ENCODE measurements at regions not wholly inside any gene's neighbourhood (a gene's known extent, or its start where the extent isn't known, plus 50 kb on each side); places are given as distances from the start of the nearest gene placed in this dataset.

DNA sequence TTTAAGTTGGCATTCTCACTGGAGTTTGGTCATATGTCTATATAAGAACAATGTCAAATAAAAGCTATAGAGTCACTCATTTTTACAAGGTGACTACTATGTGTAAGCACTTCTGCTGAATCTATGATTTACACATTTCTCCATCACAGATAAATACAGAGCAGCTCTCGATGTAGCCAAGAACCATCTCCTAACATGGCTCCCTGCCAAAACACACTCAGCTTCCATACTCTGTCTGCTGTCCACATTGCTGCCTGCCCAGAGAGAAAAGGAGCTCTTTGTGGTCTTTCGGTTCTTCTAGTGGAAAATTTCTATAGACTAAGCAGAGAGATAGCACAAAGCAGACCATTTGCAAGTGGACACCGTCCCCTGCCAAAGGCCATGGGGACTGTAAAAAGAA, 190.9 kb upstream of the KLF12 start:
- Mint-ChIP-seq H3K27ac (no peak overlapping the region), H3K36me3 (no peaks in the 10 kb centered on the region), H3K9me3 (peaks cover 12% of the 10 kb centered on the region), H3K4me3 (no peak overlapping the region), H3K4me1 (peaks cover 3% of the 10 kb centered on the region; the same call in 1 of the 2 replicates), H3K27me3 (ENCODE audit: low read depth) (no peaks in the 10 kb centered on the region)
- POLR2A ChIA-PET = no interaction called here
- ATAC-seq (no peak), DNase-seq (ENCODE audit: low spot score) (no peak)
- TF ChIP-seq RORB (CRISPR knock-in tag; IDR thresholded peaks at IDR 0.05) = no peak
- CTCF ChIA-PET = no interaction called here

DNA sequence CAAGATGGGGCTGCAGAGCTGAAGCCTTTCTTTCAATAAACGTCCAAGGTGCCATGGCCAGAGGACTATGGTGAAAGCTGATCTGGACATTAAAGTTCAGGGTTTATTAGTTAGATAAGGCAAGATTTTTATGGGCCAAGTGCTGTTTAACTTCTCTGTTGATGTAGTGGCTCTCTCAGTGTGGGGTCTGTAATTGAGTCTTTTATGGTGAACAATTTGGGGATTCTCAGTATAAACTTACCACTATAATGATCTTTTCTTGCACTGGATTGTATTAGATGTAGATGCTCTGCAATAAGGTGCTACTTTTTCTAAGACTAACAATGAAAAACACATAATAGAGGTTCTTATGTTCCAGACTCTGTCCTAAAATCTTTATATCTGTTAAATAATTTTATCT, 190.1 kb upstream of the KLF12 start:
- no peak overlapping the region for H3K27ac Mint-ChIP-seq
- H3K4me3 Mint-ChIP-seq = no peak overlapping the region
- H3K27me3 Mint-ChIP-seq (ENCODE audit: low read depth) = no peaks in the 10 kb centered on the region
- H3K9me3 Mint-ChIP-seq = peaks cover 12% of the 10 kb centered on the region
- ChIA-PET POLR2A (no interaction called here), CTCF (no interaction called here)
- H3K4me1 Mint-ChIP-seq = peaks cover 3% of the 10 kb centered on the region; the same call in 1 of the 2 replicates
- no peak for DNase-seq (ENCODE audit: low spot score)
- TF ChIP-seq, protein P1, sequence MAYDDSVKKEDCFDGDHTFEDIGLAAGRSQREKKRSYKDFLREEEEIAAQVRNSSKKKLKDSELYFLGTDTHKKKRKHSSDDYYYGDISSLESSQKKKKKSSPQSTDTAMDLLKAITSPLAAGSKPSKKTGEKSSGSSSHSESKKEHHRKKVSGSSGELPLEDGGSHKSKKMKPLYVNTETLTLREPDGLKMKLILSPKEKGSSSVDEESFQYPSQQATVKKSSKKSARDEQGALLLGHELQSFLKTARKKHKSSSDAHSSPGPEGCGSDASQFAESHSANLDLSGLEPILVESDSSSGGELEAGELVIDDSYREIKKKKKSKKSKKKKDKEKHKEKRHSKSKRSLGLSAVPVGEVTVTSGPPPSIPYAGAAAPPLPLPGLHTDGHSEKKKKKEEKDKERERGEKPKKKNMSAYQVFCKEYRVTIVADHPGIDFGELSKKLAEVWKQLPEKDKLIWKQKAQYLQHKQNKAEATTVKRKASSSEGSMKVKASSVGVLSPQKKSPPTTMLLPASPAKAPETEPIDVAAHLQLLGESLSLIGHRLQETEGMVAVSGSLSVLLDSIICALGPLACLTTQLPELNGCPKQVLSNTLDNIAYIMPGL (CRISPR knock-in tag; IDR thresholded peaks at IDR 0.05) = no peak
- TF ChIP-seq GABPB1 (CRISPR knock-in tag; IDR thresholded peaks at IDR 0.05) (no peak), JUN (CRISPR knock-in tag; IDR thresholded peaks at IDR 0.05) (no peak), CREM (CRISPR knock-in tag; IDR thresholded peaks at IDR 0.05) (no peak), EMX1 (CRISPR knock-in tag; IDR thresholded peaks at IDR 0.05) (no peak), TEAD1 (CRISPR knock-in tag; IDR thresholded peaks at IDR 0.05) (no peak), HMGA2 (CRISPR knock-in tag; IDR thresholded peaks at IDR 0.05) (no peak), ZNF423 (CRISPR knock-in tag; IDR thresholded peaks at IDR 0.05) (no peak), ESRRA (CRISPR knock-in tag; IDR thresholded peaks at IDR 0.05; ENCODE audit: borderline replicate concordance) (no peak)
- TF ChIP-seq, protein P2, sequence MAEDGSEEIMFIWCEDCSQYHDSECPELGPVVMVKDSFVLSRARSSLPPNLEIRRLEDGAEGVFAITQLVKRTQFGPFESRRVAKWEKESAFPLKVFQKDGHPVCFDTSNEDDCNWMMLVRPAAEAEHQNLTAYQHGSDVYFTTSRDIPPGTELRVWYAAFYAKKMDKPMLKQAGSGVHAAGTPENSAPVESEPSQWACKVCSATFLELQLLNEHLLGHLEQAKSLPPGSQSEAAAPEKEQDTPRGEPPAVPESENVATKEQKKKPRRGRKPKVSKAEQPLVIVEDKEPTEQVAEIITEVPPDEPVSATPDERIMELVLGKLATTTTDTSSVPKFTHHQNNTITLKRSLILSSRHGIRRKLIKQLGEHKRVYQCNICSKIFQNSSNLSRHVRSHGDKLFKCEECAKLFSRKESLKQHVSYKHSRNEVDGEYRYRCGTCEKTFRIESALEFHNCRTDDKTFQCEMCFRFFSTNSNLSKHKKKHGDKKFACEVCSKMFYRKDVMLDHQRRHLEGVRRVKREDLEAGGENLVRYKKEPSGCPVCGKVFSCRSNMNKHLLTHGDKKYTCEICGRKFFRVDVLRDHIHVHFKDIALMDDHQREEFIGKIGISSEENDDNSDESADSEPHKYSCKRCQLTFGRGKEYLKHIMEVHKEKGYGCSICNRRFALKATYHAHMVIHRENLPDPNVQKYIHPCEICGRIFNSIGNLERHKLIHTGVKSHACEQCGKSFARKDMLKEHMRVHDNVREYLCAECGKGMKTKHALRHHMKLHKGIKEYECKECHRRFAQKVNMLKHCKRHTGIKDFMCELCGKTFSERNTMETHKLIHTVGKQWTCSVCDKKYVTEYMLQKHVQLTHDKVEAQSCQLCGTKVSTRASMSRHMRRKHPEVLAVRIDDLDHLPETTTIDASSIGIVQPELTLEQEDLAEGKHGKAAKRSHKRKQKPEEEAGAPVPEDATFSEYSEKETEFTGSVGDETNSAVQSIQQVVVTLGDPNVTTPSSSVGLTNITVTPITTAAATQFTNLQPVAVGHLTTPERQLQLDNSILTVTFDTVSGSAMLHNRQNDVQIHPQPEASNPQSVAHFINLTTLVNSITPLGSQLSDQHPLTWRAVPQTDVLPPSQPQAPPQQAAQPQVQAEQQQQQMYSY (CRISPR knock-in tag; IDR thresholded peaks at IDR 0.05) = no peak
- TF ChIP-seq, protein P3, sequence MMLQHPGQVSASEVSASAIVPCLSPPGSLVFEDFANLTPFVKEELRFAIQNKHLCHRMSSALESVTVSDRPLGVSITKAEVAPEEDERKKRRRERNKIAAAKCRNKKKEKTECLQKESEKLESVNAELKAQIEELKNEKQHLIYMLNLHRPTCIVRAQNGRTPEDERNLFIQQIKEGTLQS (CRISPR knock-in tag; conservative IDR thresholded peaks at IDR 0.05) = no peak
- TF ChIP-seq, protein P4, sequence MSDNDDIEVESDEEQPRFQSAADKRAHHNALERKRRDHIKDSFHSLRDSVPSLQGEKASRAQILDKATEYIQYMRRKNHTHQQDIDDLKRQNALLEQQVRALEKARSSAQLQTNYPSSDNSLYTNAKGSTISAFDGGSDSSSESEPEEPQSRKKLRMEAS (CRISPR knock-in tag; IDR thresholded peaks at IDR 0.05) = no peak
- no peaks in the 10 kb centered on the region for H3K36me3 Mint-ChIP-seq
- ATAC-seq = no peak

DNA sequence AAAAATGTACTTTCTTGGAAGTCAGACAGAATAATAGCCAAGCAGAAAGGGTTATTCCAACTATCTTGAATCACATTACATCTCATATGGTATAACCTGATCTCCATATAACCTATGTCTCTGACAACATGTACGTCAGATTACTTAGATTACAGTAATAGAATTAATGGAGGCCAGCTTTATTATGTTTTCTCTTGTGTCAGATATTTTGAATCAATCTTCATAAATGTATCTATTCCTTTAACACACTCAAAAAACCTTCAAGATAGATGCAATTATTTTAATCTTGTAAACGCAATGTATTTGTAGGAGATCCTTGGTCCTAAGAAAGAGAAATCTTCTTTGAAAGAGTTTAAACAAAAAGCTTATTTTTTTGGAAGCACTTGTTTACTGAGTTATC, 188.4 kb upstream of the KLF12 start:
- ChIA-PET CTCF (no interaction called here), POLR2A (no interaction called here)
- no peak for DNase-seq (ENCODE audit: low spot score)
- no peak for ATAC-seq
- Mint-ChIP-seq H3K4me3 (no peak overlapping the region), H3K9me3 (peaks cover 12% of the 10 kb centered on the region), H3K36me3 (no peaks in the 10 kb centered on the region), H3K27me3 (ENCODE audit: low read depth) (no peaks in the 10 kb centered on the region), H3K27ac (no peak overlapping the region), H3K4me1 (peaks cover 3% of the 10 kb centered on the region; the same call in 1 of the 2 replicates)
- TF ChIP-seq ZBTB21 (CRISPR knock-in tag; IDR thresholded peaks at IDR 0.05; ENCODE audit: borderline replicate concordance) (no peak), ZNF423 (CRISPR knock-in tag; IDR thresholded peaks at IDR 0.05) (no peak), SP1 (CRISPR knock-in tag; conservative IDR thresholded peaks at IDR 0.05) (no peak), ZNF671 (CRISPR knock-in tag; IDR thresholded peaks at IDR 0.05) (no peak)
- TF ChIP-seq, protein P5, sequence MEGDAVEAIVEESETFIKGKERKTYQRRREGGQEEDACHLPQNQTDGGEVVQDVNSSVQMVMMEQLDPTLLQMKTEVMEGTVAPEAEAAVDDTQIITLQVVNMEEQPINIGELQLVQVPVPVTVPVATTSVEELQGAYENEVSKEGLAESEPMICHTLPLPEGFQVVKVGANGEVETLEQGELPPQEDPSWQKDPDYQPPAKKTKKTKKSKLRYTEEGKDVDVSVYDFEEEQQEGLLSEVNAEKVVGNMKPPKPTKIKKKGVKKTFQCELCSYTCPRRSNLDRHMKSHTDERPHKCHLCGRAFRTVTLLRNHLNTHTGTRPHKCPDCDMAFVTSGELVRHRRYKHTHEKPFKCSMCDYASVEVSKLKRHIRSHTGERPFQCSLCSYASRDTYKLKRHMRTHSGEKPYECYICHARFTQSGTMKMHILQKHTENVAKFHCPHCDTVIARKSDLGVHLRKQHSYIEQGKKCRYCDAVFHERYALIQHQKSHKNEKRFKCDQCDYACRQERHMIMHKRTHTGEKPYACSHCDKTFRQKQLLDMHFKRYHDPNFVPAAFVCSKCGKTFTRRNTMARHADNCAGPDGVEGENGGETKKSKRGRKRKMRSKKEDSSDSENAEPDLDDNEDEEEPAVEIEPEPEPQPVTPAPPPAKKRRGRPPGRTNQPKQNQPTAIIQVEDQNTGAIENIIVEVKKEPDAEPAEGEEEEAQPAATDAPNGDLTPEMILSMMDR (IDR thresholded peaks at IDR 0.05) = no peak
- TF ChIP-seq, protein P6, sequence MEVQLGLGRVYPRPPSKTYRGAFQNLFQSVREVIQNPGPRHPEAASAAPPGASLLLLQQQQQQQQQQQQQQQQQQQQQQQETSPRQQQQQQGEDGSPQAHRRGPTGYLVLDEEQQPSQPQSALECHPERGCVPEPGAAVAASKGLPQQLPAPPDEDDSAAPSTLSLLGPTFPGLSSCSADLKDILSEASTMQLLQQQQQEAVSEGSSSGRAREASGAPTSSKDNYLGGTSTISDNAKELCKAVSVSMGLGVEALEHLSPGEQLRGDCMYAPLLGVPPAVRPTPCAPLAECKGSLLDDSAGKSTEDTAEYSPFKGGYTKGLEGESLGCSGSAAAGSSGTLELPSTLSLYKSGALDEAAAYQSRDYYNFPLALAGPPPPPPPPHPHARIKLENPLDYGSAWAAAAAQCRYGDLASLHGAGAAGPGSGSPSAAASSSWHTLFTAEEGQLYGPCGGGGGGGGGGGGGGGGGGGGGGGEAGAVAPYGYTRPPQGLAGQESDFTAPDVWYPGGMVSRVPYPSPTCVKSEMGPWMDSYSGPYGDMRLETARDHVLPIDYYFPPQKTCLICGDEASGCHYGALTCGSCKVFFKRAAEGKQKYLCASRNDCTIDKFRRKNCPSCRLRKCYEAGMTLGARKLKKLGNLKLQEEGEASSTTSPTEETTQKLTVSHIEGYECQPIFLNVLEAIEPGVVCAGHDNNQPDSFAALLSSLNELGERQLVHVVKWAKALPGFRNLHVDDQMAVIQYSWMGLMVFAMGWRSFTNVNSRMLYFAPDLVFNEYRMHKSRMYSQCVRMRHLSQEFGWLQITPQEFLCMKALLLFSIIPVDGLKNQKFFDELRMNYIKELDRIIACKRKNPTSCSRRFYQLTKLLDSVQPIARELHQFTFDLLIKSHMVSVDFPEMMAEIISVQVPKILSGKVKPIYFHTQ (CRISPR knock-in tag; IDR thresholded peaks at IDR 0.05) = no peak

All from WTC11 (cell line).